Panc1 (cell line): ENCODE measurements at regions not wholly inside any gene's neighbourhood (a gene's known extent, or its start where the extent isn't known, plus 50 kb on each side); places are given as distances from the start of the nearest gene placed in this dataset.

Experiments
- ATAC-seq: fragments of 200-7000 bp; cut with Tn5 transposase; 2 replicates; pipeline ENCODE4 v1.9.1; 2020; ENCODE audit warnings: mild to moderate bottlenecking, moderate library complexity
- BruUV-seq: library from RNA; stranded (reverse); fragments of 400-500 nt; replicated peaks from 2 replicates; lab custom pipeline; 2021; lab: Mats Ljungman, UMichigan
- CTCF ChIA-PET: fragments of 300-600 bp; sonication (Branson Sonifier 250); formaldehyde crosslinking; loops from one replicate; lab custom pipeline; 2022; ENCODE audit warnings: antibody characterized with exemption; lab: Charles Lee
- POLR2A ChIA-PET: fragments of 300-600 bp; sonication (Branson Sonifier 250); formaldehyde crosslinking; loops from one replicate; lab custom pipeline; 2022; ENCODE audit warnings: antibody characterized with exemption; lab: Charles Lee
- DNase-seq: peaks from one replicate; pipeline ENCODE4 v3.0.0-alpha.2; 2010; ENCODE audit warnings: low read depth, low spot score
- H3K27ac ChIP-seq: 2 replicates; pipeline ENCODE4 v1.5.1; 2011; ENCODE audit warnings: mild to moderate bottlenecking, low read length, inconsistent platforms
- H3K27me3 ChIP-seq: fragments of 200-500 bp; sonication (Bioruptor generic); 2 replicates; pipeline ENCODE4 v1.6.0; 2014; ENCODE audit warnings: low read length, inconsistent platforms; ENCODE audit not compliant: control insufficient read depth, insufficient read depth
- H3K36me3 ChIP-seq: fragments of 200-500 bp; sonication (Bioruptor generic); 2 replicates; pipeline ENCODE4 v1.5.1; 2014; ENCODE audit warnings: inconsistent platforms, mild to moderate bottlenecking, low read length, moderate library complexity; ENCODE audit not compliant: control insufficient read depth, insufficient read depth
- H3K4me1 ChIP-seq: 2 replicates; pipeline ENCODE4 v1.5.1; 2011; ENCODE audit warnings: inconsistent platforms, mild to moderate bottlenecking, low read length, moderate library complexity; ENCODE audit not compliant: control insufficient read depth, insufficient read depth
- H3K4me3 ChIP-seq, 2 experiments: 2 replicates each; pipeline ENCODE4 v1.5.1; 2011 to 2012; ENCODE audit warnings: low read depth in 2 of 2, low read length in 2 of 2, mild to moderate bottlenecking in 2 of 2, inconsistent platforms in 1 of 2, moderate library complexity in 1 of 2
- H3K9me3 ChIP-seq: fragments of 200-500 bp; sonication (Bioruptor generic); 2 replicates; pipeline ENCODE4 v1.5.1; 2014; ENCODE audit warnings: low read depth, mild to moderate bottlenecking, inconsistent platforms, low read length, moderate library complexity; ENCODE audit not compliant: control insufficient read depth, insufficient read depth
- POLR2AphosphoS5 ChIP-seq: IDR thresholded peaks from 2 replicates; pipeline ENCODE4 v1.6.1; 2012; ENCODE audit warnings: mild to moderate bottlenecking, low read depth, low read length, moderate library complexity
- SIN3A ChIP-seq: IDR thresholded peaks from 2 replicates; pipeline ENCODE4 v1.6.1; 2012; ENCODE audit warnings: low read depth, mild to moderate bottlenecking, low read length, moderate library complexity, borderline replicate concordance; ENCODE audit not compliant: insufficient read depth
- TCF7L2 ChIP-seq: IDR thresholded peaks from 2 replicates; pipeline ENCODE4 v1.6.1; 2011; ENCODE audit warnings: mild to moderate bottlenecking, low read depth, low read length, inconsistent platforms
- in situ Hi-C: cut with HindIII; loops from 2 replicates; pipeline ENCODE4 v1.10.0; 2016; ENCODE audit warnings: low sequenced_read_pairs, low pct_unique_long_range_greater_than_20kb
- intact Hi-C: fragments of 100-400 bp; cut with micrococcal nuclease; formaldehyde crosslinking; loops from one replicate; pipeline ENCODE4 v1.10.0; 2022; ENCODE audit not compliant: unreplicated experiment
- TF ChIP-seq, protein P1 (sequence below), 2 experiments: IDR thresholded peaks; 2 replicates each; pipeline ENCODE4 v1.6.1; 2011 to 2012; ENCODE audit warnings: low read depth in 2 of 2, control low read depth in 1 of 2, low read length in 1 of 2, mild to moderate bottlenecking in 1 of 2, moderate library complexity in 1 of 2; ENCODE audit not compliant: insufficient read depth in 1 of 2
- TF ChIP-seq, protein P2 (sequence below): fragments of 450-650 bp; IDR thresholded peaks from 2 replicates; pipeline ENCODE4 v1.5.1; 2017; ENCODE audit warnings: mild to moderate bottlenecking

DNA sequence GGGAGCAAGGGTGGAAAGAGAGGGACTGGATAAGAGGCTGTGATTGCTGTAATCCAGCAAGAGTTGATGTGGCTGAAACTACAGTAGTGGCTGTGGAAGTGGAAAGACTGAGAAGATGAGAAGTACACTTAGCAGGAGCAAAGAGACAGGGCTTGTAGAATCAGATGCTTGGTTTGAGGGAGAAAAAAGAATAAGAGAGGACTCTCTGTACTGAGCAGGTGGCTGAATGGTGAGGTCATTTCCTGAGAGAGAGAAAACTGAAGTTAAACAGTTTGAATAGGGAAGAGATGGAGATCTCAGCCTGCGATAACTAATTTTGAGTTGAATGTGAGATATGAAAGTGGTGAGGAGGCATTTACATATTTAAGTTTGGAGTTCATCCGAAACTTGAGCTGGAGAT, 95.8 kb upstream of the SLC25A36 start:
- H3K9me3 ChIP-seq, result no peaks in the 10 kb centered on the region
- H3K4me1 ChIP-seq, result no peaks in the 10 kb centered on the region
- H3K36me3 ChIP-seq, result no peaks in the 10 kb centered on the region
- intact Hi-C loops, result no loop called here
- H3K27ac ChIP-seq, result no peak overlapping the region
- ChIA-PET CTCF (no interaction called here), POLR2A (no interaction called here)
- BruUV-seq, result no TSS peak
- H3K4me3 ChIP-seq, result no peak overlapping the region
- DNase-seq, result no peak
- ATAC-seq, result no peak
- peaks cover 7% of the 10 kb centered on the region; the same call in 1 of the 2 replicates for H3K27me3 ChIP-seq
- TF ChIP-seq, protein P1, sequence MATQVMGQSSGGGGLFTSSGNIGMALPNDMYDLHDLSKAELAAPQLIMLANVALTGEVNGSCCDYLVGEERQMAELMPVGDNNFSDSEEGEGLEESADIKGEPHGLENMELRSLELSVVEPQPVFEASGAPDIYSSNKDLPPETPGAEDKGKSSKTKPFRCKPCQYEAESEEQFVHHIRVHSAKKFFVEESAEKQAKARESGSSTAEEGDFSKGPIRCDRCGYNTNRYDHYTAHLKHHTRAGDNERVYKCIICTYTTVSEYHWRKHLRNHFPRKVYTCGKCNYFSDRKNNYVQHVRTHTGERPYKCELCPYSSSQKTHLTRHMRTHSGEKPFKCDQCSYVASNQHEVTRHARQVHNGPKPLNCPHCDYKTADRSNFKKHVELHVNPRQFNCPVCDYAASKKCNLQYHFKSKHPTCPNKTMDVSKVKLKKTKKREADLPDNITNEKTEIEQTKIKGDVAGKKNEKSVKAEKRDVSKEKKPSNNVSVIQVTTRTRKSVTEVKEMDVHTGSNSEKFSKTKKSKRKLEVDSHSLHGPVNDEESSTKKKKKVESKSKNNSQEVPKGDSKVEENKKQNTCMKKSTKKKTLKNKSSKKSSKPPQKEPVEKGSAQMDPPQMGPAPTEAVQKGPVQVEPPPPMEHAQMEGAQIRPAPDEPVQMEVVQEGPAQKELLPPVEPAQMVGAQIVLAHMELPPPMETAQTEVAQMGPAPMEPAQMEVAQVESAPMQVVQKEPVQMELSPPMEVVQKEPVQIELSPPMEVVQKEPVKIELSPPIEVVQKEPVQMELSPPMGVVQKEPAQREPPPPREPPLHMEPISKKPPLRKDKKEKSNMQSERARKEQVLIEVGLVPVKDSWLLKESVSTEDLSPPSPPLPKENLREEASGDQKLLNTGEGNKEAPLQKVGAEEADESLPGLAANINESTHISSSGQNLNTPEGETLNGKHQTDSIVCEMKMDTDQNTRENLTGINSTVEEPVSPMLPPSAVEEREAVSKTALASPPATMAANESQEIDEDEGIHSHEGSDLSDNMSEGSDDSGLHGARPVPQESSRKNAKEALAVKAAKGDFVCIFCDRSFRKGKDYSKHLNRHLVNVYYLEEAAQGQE (IDR thresholded peaks at IDR 0.05; ENCODE audit: insufficient read depth in 1 of 2, low read depth in 2 of 2, low read length in 1 of 2), result no peak
- TF ChIP-seq, protein P2, sequence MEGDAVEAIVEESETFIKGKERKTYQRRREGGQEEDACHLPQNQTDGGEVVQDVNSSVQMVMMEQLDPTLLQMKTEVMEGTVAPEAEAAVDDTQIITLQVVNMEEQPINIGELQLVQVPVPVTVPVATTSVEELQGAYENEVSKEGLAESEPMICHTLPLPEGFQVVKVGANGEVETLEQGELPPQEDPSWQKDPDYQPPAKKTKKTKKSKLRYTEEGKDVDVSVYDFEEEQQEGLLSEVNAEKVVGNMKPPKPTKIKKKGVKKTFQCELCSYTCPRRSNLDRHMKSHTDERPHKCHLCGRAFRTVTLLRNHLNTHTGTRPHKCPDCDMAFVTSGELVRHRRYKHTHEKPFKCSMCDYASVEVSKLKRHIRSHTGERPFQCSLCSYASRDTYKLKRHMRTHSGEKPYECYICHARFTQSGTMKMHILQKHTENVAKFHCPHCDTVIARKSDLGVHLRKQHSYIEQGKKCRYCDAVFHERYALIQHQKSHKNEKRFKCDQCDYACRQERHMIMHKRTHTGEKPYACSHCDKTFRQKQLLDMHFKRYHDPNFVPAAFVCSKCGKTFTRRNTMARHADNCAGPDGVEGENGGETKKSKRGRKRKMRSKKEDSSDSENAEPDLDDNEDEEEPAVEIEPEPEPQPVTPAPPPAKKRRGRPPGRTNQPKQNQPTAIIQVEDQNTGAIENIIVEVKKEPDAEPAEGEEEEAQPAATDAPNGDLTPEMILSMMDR, result no peak
- no peak for TF ChIP-seq TCF7L2
- TF ChIP-seq SIN3A, result no peak
- TF ChIP-seq POLR2AphosphoS5, result no peak
- in situ Hi-C loops, result no loop called here

DNA sequence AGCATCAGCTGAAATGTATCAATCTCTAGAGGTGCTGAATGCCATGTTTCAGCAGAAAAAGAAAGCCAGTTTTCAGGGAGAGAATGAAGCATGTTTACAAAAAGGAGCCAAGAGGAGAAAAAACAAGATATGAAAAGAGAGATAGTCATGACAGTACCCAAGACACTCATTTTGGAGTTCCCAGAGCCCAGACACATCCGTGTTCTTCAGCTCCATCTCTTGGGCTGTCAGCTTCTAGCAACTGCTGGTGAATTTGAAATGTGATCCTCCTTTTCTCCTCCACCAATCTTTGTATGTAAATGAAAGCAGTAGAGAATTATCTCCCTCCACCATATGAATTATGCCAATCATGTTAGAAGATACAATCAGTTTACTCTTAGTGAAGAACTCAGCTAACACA, 93.0 kb upstream of the SLC25A36 start:
- ChIA-PET POLR2A (no interaction called here), CTCF (no interaction called here)
- intact Hi-C loops, result no loop called here
- H3K4me3 ChIP-seq, result no peak overlapping the region
- H3K27me3 ChIP-seq, result peaks cover 7% of the 10 kb centered on the region; the same call in 1 of the 2 replicates
- TF ChIP-seq POLR2AphosphoS5 (no peak), TCF7L2 (no peak), SIN3A (no peak)
- TF ChIP-seq, protein P2, result no peak
- TF ChIP-seq, protein P1 (IDR thresholded peaks at IDR 0.05; ENCODE audit: insufficient read depth in 1 of 2, low read depth in 2 of 2, low read length in 1 of 2), result no peak
- BruUV-seq, result no TSS peak
- in situ Hi-C loops, result no loop called here
- no peak for ATAC-seq
- H3K27ac ChIP-seq, result no peak overlapping the region
- no peaks in the 10 kb centered on the region for H3K4me1 ChIP-seq
- no peaks in the 10 kb centered on the region for H3K36me3 ChIP-seq
- no peaks in the 10 kb centered on the region for H3K9me3 ChIP-seq
- DNase-seq, result no peak
